HG03045 (cell line): ENCODE measurements at regions not wholly inside any gene's neighbourhood (a gene's known extent, or its start where the extent isn't known, plus 50 kb on each side); places are given as distances from the start of the nearest gene placed in this dataset.
"Not testable (repeated sequence)": the region's sequence is repeated elsewhere in the genome, so short reads cannot be mapped to it uniquely, and the experiment has no call there.

Experiments
- ATAC-seq: cut with Tn5 transposase; IDR thresholded peaks from one replicate; pipeline ENCODE4 v1.9.1; 2021; ENCODE audit warnings: mild to moderate bottlenecking, moderate library complexity; ENCODE audit not compliant: unreplicated experiment

DNA sequence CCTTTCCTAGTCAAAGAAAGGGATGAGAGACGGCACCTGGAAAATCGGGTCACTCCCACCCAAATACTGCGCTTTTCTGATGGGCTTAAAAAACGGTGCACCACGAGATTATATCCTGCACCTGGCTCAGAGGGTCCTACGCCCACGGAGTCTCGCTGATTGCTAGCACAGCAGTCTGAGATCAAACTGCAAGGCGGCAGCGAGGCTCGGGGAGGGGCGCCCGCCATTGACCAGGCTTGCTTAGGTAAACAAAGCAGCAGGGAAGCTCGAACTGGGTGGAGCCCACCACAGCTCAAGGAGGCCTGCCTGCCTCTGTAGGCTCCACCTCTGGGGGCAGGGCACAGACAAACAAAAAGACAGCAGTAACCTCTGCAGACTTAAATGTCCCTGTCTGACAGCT is 309.9 kb downstream of the KIF20B start:
- ATAC-seq = not testable (repeated sequence)

DNA sequence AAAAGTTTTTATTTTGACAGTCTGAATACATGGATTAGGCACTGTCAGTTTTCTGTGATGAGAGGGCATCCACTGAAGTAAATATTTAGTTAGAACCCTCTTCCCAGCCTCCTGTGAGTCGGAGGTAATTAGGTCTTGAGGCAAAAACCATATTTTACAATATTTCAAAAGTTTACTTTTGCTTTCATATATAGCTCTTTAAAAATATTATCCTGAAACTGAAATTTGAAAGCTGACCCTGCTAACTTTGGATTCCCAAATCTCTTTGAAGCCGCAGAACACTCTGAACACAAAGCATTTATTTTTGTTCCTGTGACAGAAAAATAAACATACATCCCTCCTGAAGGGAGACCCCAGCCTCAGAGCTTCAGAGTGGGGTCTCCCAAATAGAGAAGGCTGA is 317.4 kb downstream of the KIF20B start:
- no peak for ATAC-seq

DNA sequence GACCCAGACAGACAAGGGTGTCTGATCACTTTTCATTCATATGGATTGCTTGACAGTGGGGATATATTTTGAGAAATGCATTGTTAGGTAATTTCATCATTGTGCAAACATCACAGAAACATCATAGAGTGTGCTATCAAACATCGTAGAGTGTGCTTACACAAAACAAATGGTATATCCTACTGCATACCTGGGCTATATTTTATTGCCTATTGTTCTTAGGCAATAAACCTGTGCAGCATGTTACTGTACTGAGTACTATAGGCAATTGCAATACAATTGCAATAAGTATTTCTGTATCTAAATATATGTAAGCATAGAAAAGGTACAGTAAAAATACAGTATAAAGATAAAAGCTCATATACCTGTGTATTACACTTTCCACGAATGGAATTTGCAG is 319.1 kb downstream of the KIF20B start:
- ATAC-seq = no peak

DNA sequence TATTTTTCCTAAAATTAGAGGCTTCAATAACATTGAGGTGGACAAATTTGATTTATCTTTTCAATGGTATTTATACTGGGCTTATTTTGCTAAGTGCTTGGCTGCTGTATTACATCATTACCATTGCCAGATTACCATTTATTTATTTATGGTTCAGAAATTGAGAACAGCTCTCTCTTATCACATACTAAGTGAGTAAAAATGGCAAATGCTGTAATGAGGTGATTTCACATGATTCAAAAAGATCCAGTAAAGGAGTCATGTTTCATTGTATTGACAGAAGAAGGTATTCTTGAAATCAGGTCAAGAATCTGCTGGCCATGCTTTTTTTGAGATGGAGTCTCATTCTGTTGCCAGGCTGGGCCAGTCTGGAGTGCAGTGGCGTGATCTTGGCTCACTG is 322.6 kb downstream of the KIF20B start:
- no peak for ATAC-seq

DNA sequence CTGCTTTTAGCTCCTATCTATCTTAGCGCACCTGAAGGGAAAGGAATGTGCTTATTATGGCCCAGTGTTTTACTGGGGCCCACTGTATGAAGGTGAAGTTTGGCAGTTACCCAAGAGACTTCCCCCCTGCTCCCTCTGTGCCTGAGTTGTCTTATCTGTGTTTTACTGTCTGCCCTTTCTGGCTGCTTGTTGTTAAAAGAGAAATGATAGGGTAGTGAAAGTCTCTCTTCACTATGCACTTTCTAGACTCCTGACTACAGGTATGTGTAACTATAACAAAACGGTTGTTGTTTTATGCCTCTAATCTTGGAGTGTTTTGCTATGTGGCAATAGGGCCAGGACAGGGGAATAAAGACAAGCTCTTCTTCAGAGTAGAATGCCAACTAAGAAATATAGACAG is 326.9 kb downstream of the KIF20B start:
- ATAC-seq = no peak

DNA sequence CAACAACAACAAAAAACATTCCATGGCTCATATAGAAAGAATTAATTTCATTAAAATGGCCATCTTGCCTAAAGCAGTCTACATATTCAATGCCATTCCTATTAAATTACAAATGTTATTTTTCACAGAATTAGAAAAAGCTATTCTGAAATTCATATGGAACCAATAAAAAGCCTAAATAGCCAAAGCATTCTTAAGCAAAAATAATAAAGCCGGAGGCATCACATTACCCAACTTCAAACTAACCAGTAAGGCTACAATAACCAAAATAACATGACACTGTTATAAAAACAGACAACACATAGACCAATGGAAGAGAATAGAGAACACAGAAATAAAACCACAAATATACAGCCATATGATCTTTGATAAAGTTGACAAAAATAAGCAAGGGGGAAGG is 330.4 kb downstream of the KIF20B start:
- ATAC-seq = no peak

DNA sequence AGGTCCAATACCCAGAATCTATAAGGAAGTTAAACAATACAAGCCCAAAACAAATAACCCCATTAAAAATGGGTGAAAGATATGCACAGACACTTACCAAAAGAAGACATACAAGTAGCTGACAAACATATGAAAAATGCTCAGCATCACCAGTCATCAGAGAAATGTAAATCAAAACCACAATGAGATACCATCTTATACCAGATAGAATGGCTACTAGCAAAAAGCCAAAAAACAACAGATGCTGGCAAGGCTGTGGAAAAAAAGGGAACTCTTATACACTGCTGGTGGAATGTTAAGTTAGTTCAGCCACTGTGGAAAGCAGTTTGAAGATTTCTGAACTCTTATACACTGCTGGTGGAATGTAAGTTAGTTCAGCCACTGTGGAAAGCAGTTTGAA is 331.1 kb downstream of the KIF20B start:
- no peak for ATAC-seq

DNA sequence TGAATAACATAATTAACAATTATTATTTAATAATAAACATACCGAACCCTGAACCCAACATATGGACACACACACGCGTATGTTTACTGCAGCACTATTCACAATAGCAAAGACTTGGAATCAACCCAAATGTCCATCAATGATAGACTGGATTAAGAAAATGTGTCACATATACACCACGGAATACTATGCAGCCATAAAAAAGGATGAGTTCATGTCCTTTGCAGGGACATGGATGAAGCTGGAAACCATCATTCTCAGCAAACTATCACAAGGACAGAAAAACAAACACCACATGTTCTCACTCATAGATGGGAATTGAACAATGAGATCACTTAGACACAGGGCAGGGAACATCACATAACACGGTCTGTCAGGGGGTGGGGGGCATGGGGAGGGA is 333.5 kb downstream of the KIF20B start:
- not testable (repeated sequence) for ATAC-seq

DNA sequence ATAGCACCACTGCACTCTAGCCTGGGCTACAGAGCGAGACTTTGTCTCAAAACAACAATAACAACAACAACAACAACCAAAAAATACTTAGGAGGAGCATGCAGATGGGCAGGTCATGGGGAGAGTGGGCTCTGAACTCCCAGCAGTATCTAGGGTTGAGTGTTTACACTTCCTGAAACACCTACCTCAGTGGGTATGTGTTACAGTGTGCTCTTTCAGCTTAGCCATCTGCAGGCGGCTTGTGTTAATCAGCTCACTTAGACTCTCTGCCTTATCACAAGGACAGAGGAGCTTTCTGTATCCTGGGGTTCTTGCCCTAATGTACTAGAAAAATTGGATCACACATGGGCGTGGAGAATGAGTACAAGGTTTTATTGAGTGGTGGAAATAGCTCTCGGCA is 340.2 kb downstream of the KIF20B start:
- ATAC-seq = no peak

DNA sequence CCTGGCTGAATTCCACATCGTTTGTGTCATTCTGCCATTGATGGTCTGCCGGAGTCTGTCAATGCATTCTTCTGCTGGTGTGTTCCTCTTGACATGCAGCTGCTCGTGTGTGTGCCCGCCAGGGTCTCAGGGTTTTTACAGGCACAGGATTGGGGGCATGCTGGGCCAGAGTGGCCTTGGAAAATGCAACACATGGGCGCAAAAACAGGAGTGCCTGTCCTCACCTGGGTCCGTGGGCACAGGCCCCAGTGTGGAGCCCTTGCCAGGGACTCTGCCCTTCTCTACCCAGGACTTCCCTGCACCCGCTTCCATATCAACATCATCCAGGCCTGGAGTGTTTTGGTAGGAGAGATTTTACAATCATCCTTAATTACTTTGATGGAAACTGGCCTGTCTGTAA is 340.7 kb downstream of the KIF20B start:
- no peak for ATAC-seq

DNA sequence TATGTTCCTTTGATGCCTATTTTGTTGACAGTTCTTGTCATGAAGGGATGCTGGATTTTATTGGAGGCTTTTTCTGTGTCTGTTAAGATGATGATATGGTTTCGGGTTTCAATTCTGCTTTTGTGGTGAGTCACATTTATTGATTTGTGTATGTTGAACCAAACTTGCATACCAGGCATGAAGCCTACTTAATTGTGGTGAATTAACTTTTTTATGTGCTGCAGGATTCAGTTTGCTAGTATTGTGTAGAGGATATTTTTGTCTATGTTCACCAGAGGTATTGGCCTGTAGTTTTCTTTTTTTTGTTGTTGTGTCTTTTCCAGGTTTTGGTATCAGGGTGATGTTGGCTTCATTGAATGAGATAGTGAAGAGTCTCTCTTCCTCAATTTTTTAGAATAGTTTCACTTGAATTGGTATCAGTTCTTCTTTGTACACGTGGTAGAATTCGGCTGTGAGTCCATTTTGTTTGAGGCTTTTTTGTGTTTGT is 345.9 kb downstream of the KIF20B start:
- ATAC-seq = peak; percentile 84

DNA sequence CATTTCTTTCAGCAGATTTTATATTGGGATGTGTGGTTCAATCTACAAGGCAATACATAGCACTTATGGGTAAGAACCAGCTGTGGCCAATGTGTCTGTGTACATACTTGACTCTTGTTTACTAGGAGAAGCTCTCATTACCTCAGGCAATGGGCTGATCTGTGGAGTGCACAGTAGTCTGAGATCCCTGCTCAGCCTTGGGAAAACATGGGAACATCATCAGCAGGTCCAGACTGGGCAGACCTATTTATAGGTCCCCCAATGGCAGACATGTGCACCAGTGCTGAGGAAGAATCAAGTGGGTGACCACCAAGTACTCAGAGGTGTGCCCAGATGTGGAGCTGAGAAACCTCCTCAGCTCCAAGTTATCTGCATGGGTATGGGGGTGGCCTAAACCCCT is 349.7 kb downstream of the KIF20B start:
- no peak for ATAC-seq

DNA sequence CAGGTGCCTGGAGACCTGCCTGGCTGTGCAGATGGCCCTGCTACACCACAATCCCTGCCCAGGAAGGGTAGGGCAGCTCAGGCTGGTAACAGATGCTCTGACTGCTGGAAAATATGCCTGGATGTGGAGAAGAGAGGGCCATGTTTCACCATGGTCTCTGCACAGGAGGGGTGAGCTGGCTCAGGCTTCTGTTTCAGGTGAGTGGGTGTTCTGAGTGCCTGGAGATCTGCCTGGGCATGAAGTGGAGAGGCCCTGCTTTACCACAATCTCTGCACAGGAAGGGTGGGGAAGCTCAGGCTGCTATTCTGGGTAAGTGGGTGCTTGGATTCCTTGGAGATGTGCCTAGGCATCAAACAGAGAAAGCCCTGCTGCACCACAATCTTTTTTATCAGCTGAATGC is 350.1 kb downstream of the KIF20B start:
- no peak for ATAC-seq

DNA sequence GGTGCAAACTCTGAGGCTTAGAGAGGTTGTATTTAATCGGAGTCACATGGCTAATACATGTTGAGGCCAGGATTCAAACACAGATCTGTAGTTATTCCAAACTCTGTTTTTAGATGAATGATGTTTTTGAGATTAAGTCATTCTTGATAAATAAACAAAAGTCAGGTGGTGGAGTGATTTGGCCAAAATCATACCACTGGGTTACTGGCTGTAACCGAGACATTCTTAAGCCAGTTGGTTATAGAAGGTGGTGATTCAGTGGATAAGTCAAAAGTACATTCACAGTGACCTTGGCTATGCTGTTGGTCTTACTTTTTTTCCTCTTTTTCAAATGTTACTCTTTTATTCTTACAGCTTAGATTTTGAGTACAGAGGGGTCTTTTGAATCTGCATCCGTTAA is 361.4 kb downstream of the KIF20B start:
- ATAC-seq = no peak

DNA sequence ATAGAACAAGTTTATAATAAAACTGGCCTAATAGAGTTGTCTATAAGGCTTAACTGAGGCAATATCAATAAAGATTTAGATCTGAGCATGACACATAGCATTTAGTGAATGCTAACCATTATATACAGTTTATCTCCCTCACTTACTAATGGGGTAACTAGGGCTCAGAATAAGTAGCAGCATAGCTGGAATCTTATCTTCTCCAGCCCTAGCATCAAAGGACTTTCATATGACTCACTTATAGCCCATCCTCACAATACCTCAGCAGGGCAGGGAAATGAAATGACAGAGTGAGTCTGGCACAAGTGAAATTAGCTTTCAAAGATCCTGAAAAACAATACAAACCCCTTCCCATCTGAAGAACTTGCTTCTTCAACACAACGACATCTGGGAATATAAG is 362.9 kb downstream of the KIF20B start:
- no peak for ATAC-seq

DNA sequence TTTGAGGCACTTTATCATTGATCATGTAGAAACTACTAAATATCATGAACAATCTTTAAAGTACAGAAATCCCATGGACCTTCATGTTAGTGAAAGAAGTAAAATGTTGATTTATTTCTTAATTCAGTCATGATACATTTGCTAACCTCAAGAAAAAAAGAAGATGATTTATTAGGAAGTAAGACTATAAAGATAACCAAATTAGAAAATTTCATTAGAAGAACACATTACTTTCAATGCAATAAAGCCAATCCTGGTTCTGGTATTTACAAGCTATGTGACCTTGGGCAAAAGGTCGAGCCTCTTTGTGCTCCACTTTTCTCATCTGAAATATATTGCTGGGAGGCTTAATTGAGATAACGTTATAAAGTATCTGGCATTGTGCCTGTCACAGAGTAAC is 365.0 kb downstream of the KIF20B start:
- ATAC-seq = no peak

DNA sequence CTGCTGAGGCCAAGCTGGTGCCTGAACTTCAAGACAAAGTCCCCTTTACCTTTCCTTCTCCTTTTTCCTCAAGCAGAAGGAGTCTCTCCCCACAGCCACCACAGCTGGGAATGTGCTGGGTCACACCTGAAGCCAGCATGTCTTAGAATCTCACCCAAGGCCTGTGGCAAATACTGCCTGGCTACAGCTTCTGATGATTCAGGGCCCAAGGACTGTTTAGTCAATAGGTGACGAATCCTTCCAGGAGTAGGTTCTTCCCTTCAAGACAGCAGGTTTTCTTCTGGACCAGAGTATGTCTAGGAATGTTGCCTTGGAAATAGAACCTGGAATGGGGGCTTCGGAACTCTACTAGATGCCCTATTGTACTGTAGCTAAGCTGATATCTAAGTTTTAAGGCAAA is 374.6 kb downstream of the KIF20B start:
- no peak for ATAC-seq

DNA sequence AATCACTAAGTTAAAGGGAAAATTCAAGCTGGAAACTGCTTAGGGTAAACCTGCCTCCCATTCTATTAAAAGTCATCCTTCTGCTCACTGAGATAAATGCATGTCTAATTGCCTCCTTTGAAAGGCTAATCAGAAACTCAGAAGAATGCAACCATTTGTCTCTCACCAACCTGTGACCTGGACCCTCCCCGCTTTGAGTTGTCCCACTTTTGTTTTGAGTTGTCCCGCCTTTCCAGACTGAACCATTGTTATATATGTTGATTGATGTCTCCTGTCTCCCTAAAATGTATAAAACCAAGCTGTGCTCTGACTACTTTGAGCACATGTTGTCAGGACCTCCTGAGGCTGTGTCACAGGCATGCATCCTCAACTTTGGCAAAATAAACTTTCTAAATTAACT is 378.4 kb downstream of the KIF20B start:
- no peak for ATAC-seq

DNA sequence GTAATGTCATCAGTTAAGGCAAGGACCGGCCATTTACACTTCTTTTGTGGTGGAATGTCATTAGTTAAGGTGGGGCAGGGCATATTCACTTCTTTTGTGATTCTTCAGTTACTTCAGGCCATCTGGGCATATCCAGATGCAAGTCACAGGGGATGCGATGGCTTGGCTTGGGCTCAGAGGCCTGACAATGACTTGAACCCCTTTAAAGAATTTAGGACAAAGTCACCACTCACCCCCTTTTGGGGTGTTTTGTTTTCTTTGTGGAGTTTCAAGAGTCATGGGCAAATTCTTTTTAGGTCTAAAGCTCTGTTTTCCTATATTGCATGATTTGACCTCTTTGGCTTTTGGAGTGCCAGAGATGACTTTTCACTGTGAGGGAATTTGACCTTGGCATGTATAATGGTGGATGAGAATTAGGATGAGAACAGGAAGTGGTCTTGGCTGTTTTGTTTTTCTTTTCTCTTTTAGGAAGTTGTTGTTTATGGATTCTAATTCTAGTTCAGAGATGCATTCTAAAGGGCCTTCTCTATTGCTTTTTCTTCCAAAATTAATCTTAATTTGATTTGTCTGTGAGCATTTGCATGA is 385.3 kb downstream of the KIF20B start:
- ATAC-seq = not testable (repeated sequence)

DNA sequence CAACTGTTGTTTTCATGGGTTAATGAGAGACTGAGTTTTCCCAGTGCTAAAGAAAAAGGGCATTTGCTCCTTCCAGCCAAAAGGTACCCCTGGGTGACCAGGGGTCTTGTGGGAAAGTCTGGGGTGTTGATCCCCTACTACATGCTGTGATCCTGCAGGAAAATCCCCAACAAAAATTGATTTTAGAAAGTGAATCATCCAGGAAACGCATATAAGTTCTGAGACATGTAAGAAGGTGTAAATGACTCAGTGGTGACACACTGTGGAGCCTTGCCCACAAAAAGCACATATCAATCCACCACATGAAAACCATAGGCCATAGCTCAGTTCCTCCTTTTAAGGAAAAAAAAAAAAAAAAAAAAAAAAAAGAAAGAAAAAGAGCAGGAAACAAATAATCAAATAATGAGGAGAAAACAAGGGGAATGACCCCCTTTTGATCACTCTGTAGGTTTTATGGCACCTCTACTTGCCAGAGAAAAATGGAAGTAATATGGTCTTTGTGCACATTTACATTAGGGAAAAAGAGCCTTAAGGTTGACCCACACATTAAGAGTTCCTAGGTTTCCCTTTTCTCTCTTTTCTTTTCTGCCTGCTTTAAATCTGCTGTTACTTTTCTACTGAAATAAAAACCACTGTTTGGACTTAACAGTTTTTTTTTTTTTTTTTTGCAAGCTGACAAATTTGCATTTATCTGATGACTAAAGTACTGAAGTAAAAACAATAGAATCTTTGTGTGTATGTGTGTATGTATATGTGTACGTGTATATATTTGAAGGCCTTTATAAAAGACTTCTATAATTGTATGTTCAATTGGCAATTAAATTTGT is 386.0 kb downstream of the KIF20B start:
- ATAC-seq = peak; percentile 96

DNA sequence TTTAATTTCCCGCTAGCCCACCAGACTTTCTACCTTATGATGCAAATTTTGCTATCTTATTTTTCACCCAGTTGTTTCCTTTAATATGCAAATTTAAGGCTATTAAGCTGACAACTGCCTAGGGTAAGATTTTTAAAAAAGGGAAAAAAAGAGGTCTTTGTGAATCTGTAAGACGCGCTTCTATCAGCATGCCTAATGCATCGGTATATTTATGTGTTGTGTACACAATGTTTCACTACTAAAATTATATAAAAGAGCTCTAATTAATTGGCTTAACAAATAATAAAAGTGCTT is 386.6 kb downstream of the KIF20B start:
- no peak for ATAC-seq

DNA sequence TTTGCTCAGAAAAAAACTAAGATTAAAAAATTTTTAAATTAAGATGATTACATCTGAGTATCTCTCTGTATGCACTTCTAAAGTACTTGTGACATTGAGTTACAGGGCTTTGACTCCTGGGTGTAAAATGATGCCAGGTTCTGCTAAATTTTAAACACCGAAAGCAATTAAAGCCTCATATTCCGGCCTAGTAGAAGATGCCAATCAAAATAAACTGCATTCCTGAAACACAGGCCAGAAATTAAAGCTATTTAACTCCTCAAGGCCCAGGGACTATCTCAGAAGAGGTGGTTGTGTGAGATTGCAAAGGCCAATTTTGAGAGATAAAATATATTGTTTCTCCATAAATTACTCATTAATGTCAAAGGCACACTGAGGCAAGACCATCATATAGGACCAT is 388.3 kb downstream of the KIF20B start:
- no peak for ATAC-seq

DNA sequence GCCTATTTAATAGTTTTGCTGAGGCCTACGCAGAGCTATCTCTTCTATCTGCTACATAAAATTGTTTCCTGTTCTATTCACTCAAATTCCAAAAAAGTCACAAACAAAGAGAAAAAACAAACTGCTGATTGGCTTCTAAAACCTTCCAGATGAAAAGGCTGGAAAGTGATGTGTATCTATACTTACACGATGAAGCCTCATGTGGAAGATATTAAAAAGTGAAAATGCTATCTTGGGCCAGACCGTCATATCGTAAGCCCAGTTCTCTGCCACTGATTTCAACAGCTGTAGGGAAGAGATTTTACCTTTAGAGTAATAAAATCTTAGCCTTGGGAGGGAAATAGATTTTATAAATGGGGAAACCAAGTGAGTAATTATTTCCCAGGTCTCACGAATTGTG is 394.8 kb downstream of the KIF20B start:
- ATAC-seq = no peak
